CD4-positive, alpha-beta T cell (primary cell): ENCODE measurements at regions not wholly inside any gene's neighbourhood (a gene's known extent, or its start where the extent isn't known, plus 50 kb on each side); places are given as distances from the start of the nearest gene placed in this dataset.

Experiments used
- ATAC-seq: fragments of 200-7000 bp; cut with Tn5 transposase; one replicate; pipeline ENCODE4 v1.10.0; 2022; ENCODE audit warnings: mild to moderate bottlenecking; ENCODE audit not compliant: poor library complexity
- CTCF ChIA-PET: fragments of 350-600 bp; sonication (Branson Sonifier 250); formaldehyde crosslinking; loops from one replicate; lab custom pipeline; 2021; ENCODE audit warnings: antibody characterized with exemption, inconsistent platforms; lab: Charles Lee
- POLR2A ChIA-PET: fragments of 350-600 bp; sonication (Branson Sonifier 250); formaldehyde crosslinking; loops from one replicate; lab custom pipeline; 2021; ENCODE audit warnings: antibody characterized with exemption, inconsistent platforms; lab: Charles Lee
- DNase-seq, 14 experiments: peaks; one replicate each; pipeline ENCODE4 v3.0.0-alpha.2; 2013 to 2020; ENCODE audit warnings: mixed read lengths in 2 of 14
- H3K27ac ChIP-seq, 2 donors: one replicate each; pipeline versions ENCODE4 v1.5.1 to v1.7.0; 2013; ENCODE audit warnings: low read length in 2 of 2, low read depth in 1 of 2, mild to moderate bottlenecking in 1 of 2
- H3K27me3 ChIP-seq, 2 experiments: 1 replicate in 1 of 2; 2 replicates in 1 of 2; pipeline versions ENCODE4 v1.6.1 to v1.7.0; 2013; ENCODE audit warnings: low read length in 2 of 2, control low read depth in 1 of 2, mild to moderate bottlenecking in 1 of 2, moderate library complexity in 1 of 2; ENCODE audit not compliant: insufficient read depth in 2 of 2, control insufficient read depth in 1 of 2
- H3K36me3 ChIP-seq: one replicate; pipeline ENCODE4 v1.6.1; 2013; ENCODE audit warnings: low read length, control low read depth; ENCODE audit not compliant: insufficient read depth
- H3K4me1 ChIP-seq: one replicate; pipeline ENCODE4 v1.6.1; 2013; ENCODE audit warnings: low read length, control low read depth; ENCODE audit not compliant: insufficient read depth
- H3K4me3 ChIP-seq: one replicate; pipeline ENCODE4 v1.5.1; 2013; ENCODE audit warnings: mild to moderate bottlenecking, low read length, moderate library complexity
- H3K9me3 ChIP-seq, 2 experiments: 1 replicate in 1 of 2; 2 replicates in 1 of 2; pipeline versions ENCODE4 v1.6.1 to v1.7.0; 2013; ENCODE audit warnings: low read length in 2 of 2, mild to moderate bottlenecking in 2 of 2, control low read depth in 1 of 2, moderate library complexity in 1 of 2; ENCODE audit not compliant: control insufficient read depth in 1 of 2, insufficient read depth in 1 of 2
- H3K27ac Mint-ChIP-seq: one replicate; pipeline ENCODE4 v1.8.0; 2020; ENCODE audit warnings: mixed read lengths
- H3K27me3 Mint-ChIP-seq: one replicate; pipeline ENCODE4 v1.8.0; 2021; ENCODE audit warnings: mixed read lengths
- H3K36me3 Mint-ChIP-seq: one replicate; pipeline ENCODE4 v1.8.0; 2021; ENCODE audit warnings: low read depth, mixed read lengths
- H3K4me1 Mint-ChIP-seq: one replicate; pipeline ENCODE4 v1.8.0; 2021; ENCODE audit warnings: low read depth, mixed read lengths
- H3K4me3 Mint-ChIP-seq: one replicate; pipeline ENCODE4 v1.8.0; 2020; ENCODE audit warnings: mild to moderate bottlenecking, mixed read lengths
- H3K9me3 Mint-ChIP-seq: one replicate; pipeline ENCODE4 v1.8.0; 2020; ENCODE audit warnings: mixed read lengths
- intact Hi-C, 2 experiments: fragments of 100-400 bp; cut with DNase I in 1 of 2; cut with micrococcal nuclease in 1 of 2; formaldehyde crosslinking; loops; one replicate each; pipeline versions ENCODE4 v1.15.1 to v1.9.0; 2023 to 2025; cut with DNase I, micrococcal nuclease
- TF ChIP-seq, protein P1 (sequence below): fragments of 200-600 bp; IDR thresholded peaks from one replicate; pipeline ENCODE4 v1.8.0; 2022; ENCODE audit warnings: antibody characterized with exemption, mild to moderate bottlenecking

DNA sequence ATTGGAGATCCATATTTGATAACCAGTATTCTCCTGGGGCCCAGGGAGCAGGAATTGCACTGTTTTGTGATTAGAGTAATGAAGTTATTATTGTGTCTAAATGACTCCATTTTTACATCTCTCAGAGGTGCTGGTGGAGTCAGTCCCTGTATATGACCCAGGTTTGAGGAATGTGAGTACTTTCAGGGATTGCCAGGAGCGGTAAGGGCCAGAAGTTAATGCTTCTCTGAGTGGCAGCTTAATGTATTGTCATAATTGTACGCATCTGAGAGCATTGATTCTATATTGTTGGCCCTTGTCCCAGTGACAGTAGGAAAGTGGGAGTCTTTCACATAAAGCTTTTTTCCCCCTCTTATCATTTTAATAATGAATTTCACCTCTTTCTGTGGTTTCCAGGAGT lies 146.2 kb downstream of the GATB start:
- no peak for DNase-seq
- Mint-ChIP-seq H3K4me1 (no peaks in the 10 kb centered on the region), H3K9me3 (no peaks in the 10 kb centered on the region), H3K27me3 (peaks cover 14% of the 10 kb centered on the region), H3K27ac (no peak overlapping the region), H3K4me3 (no peak overlapping the region), H3K36me3 (no peaks in the 10 kb centered on the region)
- no peaks in the 10 kb centered on the region for H3K36me3 ChIP-seq
- no peak overlapping the region for H3K4me3 ChIP-seq
- TF ChIP-seq, protein P1, sequence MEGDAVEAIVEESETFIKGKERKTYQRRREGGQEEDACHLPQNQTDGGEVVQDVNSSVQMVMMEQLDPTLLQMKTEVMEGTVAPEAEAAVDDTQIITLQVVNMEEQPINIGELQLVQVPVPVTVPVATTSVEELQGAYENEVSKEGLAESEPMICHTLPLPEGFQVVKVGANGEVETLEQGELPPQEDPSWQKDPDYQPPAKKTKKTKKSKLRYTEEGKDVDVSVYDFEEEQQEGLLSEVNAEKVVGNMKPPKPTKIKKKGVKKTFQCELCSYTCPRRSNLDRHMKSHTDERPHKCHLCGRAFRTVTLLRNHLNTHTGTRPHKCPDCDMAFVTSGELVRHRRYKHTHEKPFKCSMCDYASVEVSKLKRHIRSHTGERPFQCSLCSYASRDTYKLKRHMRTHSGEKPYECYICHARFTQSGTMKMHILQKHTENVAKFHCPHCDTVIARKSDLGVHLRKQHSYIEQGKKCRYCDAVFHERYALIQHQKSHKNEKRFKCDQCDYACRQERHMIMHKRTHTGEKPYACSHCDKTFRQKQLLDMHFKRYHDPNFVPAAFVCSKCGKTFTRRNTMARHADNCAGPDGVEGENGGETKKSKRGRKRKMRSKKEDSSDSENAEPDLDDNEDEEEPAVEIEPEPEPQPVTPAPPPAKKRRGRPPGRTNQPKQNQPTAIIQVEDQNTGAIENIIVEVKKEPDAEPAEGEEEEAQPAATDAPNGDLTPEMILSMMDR = no peak
- H3K27me3 ChIP-seq = no peaks in the 10 kb centered on the region
- ChIA-PET CTCF (interaction anchor here (0.7 kb wide), 1 partner anchor 10 kb away, joined by 3 read pairs; no protein-coding TSS in a partner anchor), POLR2A (no interaction called here)
- no peak overlapping the region for H3K27ac ChIP-seq
- intact Hi-C loops = no loop called here
- no peak for ATAC-seq
- no peaks in the 10 kb centered on the region for H3K9me3 ChIP-seq
- no peaks in the 10 kb centered on the region for H3K4me1 ChIP-seq

DNA sequence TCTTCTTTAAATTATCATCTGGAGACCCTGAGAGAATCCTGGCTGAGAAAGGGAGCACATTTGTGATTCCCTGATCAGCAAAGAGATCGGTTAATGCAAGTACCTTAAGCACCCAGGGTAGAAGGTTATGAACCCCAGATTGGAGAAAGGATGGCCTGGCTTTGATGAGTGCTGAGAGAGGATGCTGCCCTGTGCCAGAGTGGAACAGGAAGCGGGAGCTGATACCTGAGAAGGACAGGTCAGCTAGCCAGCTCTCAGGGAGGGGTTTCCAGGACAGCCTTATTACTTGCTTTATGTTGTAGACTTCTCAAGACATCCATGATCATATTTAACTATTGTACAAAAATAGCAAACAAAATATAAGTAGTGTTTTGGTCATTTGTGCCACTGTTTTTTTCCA lies 141.9 kb downstream of the GATB start:
- Histone ChIP-seq H3K9me3 (no peaks in the 10 kb centered on the region), H3K36me3 (no peaks in the 10 kb centered on the region), H3K27ac (no peak overlapping the region), H3K27me3 (peaks cover 0 to 4% of the 10 kb centered on the region in 2 experiments), H3K4me3 (no peak overlapping the region), H3K4me1 (no peaks in the 10 kb centered on the region)
- CTCF ChIA-PET = no interaction called here
- Mint-ChIP-seq H3K4me1 (no peaks in the 10 kb centered on the region), H3K27ac (no peak overlapping the region), H3K4me3 (no peak overlapping the region), H3K36me3 (no peaks in the 10 kb centered on the region), H3K9me3 (no peaks in the 10 kb centered on the region), H3K27me3 (peaks cover 14% of the 10 kb centered on the region)
- intact Hi-C loops = no loop called here
- POLR2A ChIA-PET = no interaction called here
- ATAC-seq = no peak
- DNase-seq = no peak
- TF ChIP-seq, protein P1 = no peak

DNA sequence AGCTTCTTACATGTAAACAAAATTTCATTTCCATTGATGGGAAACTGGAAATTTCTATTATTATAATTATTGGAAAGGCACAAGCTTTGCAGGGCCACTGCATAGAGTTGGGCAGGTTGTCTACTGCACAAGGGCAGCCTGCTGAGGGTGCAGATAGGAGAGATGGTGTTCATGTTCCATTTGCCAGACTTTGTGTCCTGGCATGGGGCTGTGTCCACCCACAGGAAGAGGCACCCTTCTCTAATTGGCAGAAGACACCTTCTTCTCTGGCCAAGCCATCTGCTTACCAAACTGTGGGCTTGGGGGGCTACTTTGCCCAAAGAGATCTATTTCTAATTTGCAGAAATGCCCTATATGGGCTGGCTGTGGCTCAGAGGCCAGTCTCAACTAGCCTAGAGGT lies 140.7 kb downstream of the GATB start:
- Histone ChIP-seq H3K9me3 (no peaks in the 10 kb centered on the region), H3K4me3 (no peak overlapping the region), H3K27ac (no peak overlapping the region), H3K27me3 (peaks cover 0 to 4% of the 10 kb centered on the region in 2 experiments), H3K36me3 (no peaks in the 10 kb centered on the region), H3K4me1 (no peaks in the 10 kb centered on the region)
- DNase-seq = no peak
- Mint-ChIP-seq H3K4me3 (no peak overlapping the region), H3K27me3 (peaks cover 18% of the 10 kb centered on the region), H3K36me3 (no peaks in the 10 kb centered on the region), H3K9me3 (no peaks in the 10 kb centered on the region), H3K27ac (no peak overlapping the region), H3K4me1 (no peaks in the 10 kb centered on the region)
- no peak for ATAC-seq
- TF ChIP-seq, protein P1 = no peak
- POLR2A ChIA-PET = no interaction called here
- intact Hi-C loops = no loop called here
- CTCF ChIA-PET = no interaction called here
